Panc1 (cell line): ENCODE measurements at regions not wholly inside any gene's neighbourhood (a gene's known extent, or its start where the extent isn't known, plus 50 kb on each side); places are given as distances from the start of the nearest gene placed in this dataset.

Experiments used
- POLR2AphosphoS5 ChIP-seq: IDR thresholded peaks from 2 replicates; pipeline ENCODE4 v1.6.1; 2012; ENCODE audit warnings: mild to moderate bottlenecking, low read depth, low read length, moderate library complexity
- REST ChIP-seq, 2 experiments: IDR thresholded peaks; 2 replicates each; pipeline ENCODE4 v1.6.1; 2011 to 2012; ENCODE audit warnings: low read depth in 2 of 2, control low read depth in 1 of 2, low read length in 1 of 2, mild to moderate bottlenecking in 1 of 2, moderate library complexity in 1 of 2; ENCODE audit not compliant: insufficient read depth in 1 of 2
- SIN3A ChIP-seq: IDR thresholded peaks from 2 replicates; pipeline ENCODE4 v1.6.1; 2012; ENCODE audit warnings: low read depth, mild to moderate bottlenecking, low read length, moderate library complexity, borderline replicate concordance; ENCODE audit not compliant: insufficient read depth
- TF ChIP-seq, protein P1 (sequence below): fragments of 450-650 bp; IDR thresholded peaks from 2 replicates; pipeline ENCODE4 v1.5.1; 2017; ENCODE audit warnings: mild to moderate bottlenecking

DNA sequence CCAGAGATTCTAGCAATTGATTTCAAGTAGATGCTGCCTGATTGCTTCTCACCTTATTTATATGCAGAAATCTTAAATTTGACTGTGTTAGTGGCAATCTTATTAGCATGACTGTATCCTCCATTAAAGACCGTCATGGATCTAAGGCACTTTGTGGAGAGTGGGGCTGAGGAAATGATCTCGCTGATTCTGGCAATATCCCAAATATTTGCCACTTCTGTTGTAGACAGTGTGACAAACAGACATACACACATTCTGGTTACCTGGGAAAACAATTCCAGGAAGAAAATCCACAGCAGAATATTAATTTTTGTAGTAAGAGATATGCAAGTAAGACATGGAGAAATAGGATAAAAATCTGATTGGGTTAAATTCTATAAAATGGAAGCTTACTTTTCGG, 269.0 kb upstream of the G2E3 start:
- TF ChIP-seq, protein P1, sequence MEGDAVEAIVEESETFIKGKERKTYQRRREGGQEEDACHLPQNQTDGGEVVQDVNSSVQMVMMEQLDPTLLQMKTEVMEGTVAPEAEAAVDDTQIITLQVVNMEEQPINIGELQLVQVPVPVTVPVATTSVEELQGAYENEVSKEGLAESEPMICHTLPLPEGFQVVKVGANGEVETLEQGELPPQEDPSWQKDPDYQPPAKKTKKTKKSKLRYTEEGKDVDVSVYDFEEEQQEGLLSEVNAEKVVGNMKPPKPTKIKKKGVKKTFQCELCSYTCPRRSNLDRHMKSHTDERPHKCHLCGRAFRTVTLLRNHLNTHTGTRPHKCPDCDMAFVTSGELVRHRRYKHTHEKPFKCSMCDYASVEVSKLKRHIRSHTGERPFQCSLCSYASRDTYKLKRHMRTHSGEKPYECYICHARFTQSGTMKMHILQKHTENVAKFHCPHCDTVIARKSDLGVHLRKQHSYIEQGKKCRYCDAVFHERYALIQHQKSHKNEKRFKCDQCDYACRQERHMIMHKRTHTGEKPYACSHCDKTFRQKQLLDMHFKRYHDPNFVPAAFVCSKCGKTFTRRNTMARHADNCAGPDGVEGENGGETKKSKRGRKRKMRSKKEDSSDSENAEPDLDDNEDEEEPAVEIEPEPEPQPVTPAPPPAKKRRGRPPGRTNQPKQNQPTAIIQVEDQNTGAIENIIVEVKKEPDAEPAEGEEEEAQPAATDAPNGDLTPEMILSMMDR, result no peak
- TF ChIP-seq POLR2AphosphoS5 (no peak), SIN3A (no peak), REST (IDR thresholded peaks at IDR 0.05; ENCODE audit: insufficient read depth in 1 of 2, low read depth in 2 of 2, low read length in 1 of 2) (no peak)
